ENCODE measurements at regions not wholly inside any gene's neighbourhood (a gene's known extent, or its start where the extent isn't known, plus 50 kb on each side); places are given as distances from the start of the nearest gene placed in this dataset.

- Histone ChIP-seq H3K27ac (no peak overlapping the region), H3K4me3 (no peak overlapping the region), H3K4me1 (no peaks in the 10 kb centered on the region), H3K9me3 (no peaks in the 10 kb centered on the region), H3K4me2 (no peak overlapping the region)
- ATAC-seq (no peak), DNase-seq (ENCODE audit: low read depth in 1 of 2, low spot score in 1 of 2) (no peak), FAIRE-seq (no peak)
- no peak for TF ChIP-seq NFE2L2 (conservative IDR thresholded peaks at IDR 0.05; ENCODE audit: low read length)
- TF ChIP-seq HDAC2 (IDR thresholded peaks at IDR 0.05), result no peak
- no peak for TF ChIP-seq TP53 (CRISPR knock-in tag; IDR thresholded peaks at IDR 0.05)
- TF ChIP-seq CEBPB (IDR thresholded peaks at IDR 0.05), result no peak
- TF ChIP-seq NPAS2 (CRISPR knock-in tag; IDR thresholded peaks at IDR 0.05; ENCODE audit: borderline replicate concordance), result no peak
- no peak for TF ChIP-seq HOXA7 (CRISPR knock-in tag; IDR thresholded peaks at IDR 0.05)
- TF ChIP-seq JUNB (IDR thresholded peaks at IDR 0.05), result no peak
- no peak for TF ChIP-seq BHLHE40 (IDR thresholded peaks at IDR 0.05; ENCODE audit: low read depth, low read length)
- no peak for TF ChIP-seq RCOR1 (IDR thresholded peaks at IDR 0.05; ENCODE audit: low read depth, low read length)
- TF ChIP-seq FOSL2 (IDR thresholded peaks at IDR 0.05), result no peak
- no peak for TF ChIP-seq FOSL2 (CRISPR knock-in tag; IDR thresholded peaks at IDR 0.05)
- no peak for TF ChIP-seq SREBF2 (IDR thresholded peaks at IDR 0.05)
- TF ChIP-seq PHF8 (IDR thresholded peaks at IDR 0.05; ENCODE audit: borderline replicate concordance, low read depth), result no peak
- TF ChIP-seq MAFK (IDR thresholded peaks at IDR 0.05; ENCODE audit: partially characterized antibody), result no peak
- no peak for TF ChIP-seq ESRRA (IDR thresholded peaks at IDR 0.05; ENCODE audit: borderline replicate concordance, low read length)
- WGBS (ENCODE audit: missing lambda C conversion rate), result 42% methylated on average over 2 of the region's 2 CpGs
- ChIA-PET CTCF (interaction anchor here (0.6 to 0.8 kb wide), 3 partner anchors 18 to 161 kb away, joined by 3 to 4 read pairs (median 3); no protein-coding TSS in a partner anchor), POLR2A (no interaction called here)
Measured at GRCh38 chr1:194133152-194133551, 946.7 kb upstream of the B3GALT2 start.

GRCh38 chr1:194118086-194118485 is 931.7 kb upstream of the B3GALT2 start:
- H3K4me2 ChIP-seq, result no peak overlapping the region
- no peaks in the 10 kb centered on the region for H3K9me3 ChIP-seq
- POLR2A ChIA-PET, result no interaction called here
- no peaks in the 10 kb centered on the region for H3K4me1 ChIP-seq
- TF ChIP-seq JUNB (IDR thresholded peaks at IDR 0.05) (no peak), BHLHE40 (IDR thresholded peaks at IDR 0.05; ENCODE audit: low read depth, low read length) (no peak), HMGXB4 (CRISPR knock-in tag; IDR thresholded peaks at IDR 0.05; ENCODE audit: borderline replicate concordance) (no peak), USF2 (IDR thresholded peaks at IDR 0.05) (no peak), CHD4 (IDR thresholded peaks at IDR 0.05; ENCODE audit: borderline replicate concordance) (no peak), TP53 (CRISPR knock-in tag; IDR thresholded peaks at IDR 0.05) (no peak), CTCF (IDR thresholded peaks at IDR 0.05) (no peak), NFE2L2 (conservative IDR thresholded peaks at IDR 0.05; ENCODE audit: low read length) (no peak), TFCP2L1 (CRISPR knock-in tag; IDR thresholded peaks at IDR 0.05) (no peak), POLR2AphosphoS2 (conservative IDR thresholded peaks at IDR 0.05; ENCODE audit: low read length) (no peak), HES2 (IDR thresholded peaks at IDR 0.05) (no peak), JUN (IDR thresholded peaks at IDR 0.05) (no peak), EP300 (IDR thresholded peaks at IDR 0.05) (no peak), RNF2 (IDR thresholded peaks at IDR 0.05; ENCODE audit: borderline replicate concordance, low read depth) (no peak), HDAC2 (IDR thresholded peaks at IDR 0.05) (no peak)
- ATAC-seq (no peak; a peak in 1 of 6 replicates), FAIRE-seq (no peak), DNase-seq (ENCODE audit: low read depth in 1 of 2, low spot score in 1 of 2) (no peak)
- CTCF ChIA-PET, result no interaction called here
- no peak overlapping the region for H3K4me3 ChIP-seq
- H3K27ac ChIP-seq, result no peak overlapping the region
- 86% methylated on average over 22 of the region's 22 CpGs for WGBS (ENCODE audit: missing lambda C conversion rate)

Data from A549 (cell line).